GM21390 (cell line): ENCODE measurements at regions not wholly inside any gene's neighbourhood (a gene's known extent, or its start where the extent isn't known, plus 50 kb on each side); places are given as distances from the start of the nearest gene placed in this dataset.

ENCODE experiments used
- ATAC-seq: cut with Tn5 transposase; IDR thresholded peaks from one replicate; pipeline ENCODE4 v1.9.1; 2021; ENCODE audit not compliant: unreplicated experiment

GRCh38 chr2:217749008-217749407, 253.8 kb downstream of the TNS1 start:
- ATAC-seq = no peak

- no peak for ATAC-seq
Measured at GRCh38 chr2:217746808-217747207, 256.0 kb downstream of the TNS1 start.

DNA sequence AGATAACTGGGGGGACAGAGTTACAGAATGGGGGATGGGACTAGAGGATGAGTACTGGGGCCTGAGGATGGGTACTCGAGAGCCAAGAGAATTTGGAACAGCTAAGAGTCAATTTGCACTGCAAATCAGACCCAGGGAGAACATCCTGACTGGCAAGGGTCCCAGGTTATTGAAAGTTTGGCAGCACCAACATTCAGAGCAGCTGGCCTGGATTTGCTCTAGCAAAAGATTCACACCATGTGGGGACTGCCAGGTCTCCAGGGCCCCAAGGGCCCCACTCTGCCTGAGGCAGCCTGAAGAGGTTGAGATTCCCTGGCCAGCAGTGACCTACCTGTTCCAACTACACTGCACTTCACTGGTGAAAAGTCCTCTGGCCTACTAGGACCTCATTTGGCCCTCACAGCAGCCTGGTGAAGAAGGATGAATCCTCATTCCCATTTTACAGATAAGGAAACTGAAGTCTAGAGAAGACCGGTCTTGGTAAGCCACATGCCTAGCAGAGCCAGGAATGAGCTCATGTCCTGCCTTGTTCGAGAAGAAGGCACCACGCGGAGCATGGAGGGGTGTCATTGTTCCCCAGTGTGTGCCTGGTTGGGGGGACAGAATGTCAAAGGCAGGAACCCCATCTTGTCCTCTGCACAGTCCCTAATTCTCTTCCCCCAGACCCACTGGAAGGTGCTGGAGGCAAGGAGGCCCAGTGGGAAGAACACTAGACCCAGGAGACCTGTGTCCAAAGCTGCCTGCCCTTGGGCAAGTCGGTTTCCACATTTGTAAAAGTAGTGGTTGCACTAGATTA, 258.6 kb downstream of the TNS1 start:
- no peak for ATAC-seq

DNA sequence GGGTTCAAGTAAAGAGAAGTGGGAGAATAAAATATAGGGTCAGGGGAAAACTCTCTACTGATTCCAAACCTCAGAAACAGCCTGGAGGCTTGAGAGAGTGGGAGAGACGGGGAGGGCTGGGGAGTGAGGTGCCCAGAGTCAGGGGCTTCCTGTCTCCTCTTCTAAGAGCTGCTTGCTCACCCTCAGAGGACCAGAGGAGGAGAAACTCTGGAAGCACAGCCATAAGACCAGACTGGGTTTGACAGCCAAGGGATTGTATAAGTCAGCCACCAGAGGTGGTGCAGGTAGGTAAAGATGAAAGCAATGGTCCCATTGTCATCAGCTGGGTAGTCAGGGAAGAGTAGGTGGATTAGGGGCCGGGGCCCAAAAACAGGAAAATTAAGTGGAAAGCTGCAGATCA, 259.4 kb downstream of the TNS1 start:
- no peak for ATAC-seq

GRCh38 chr2:217742841-217743240, 260.0 kb downstream of the TNS1 start:
- no peak for ATAC-seq

DNA sequence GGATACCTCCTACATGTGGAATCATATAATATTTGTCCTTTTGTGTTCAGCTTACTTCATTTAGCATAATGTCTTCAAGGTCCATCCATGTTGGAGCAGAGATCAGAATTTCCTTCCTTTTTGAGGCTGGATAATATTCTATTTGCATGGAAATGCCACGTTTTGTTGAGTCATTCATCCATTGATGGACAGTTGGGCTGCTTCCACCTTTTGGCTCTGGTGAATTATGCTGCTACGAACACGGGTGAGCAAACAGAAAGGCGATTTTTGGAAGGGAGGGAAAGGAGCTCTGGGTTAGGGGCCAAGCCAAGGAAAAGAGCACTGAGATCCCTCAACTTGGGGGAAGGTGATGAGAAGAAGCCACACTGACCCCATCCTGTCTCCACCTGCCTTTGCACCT, 260.5 kb downstream of the TNS1 start:
- no peak for ATAC-seq

GRCh38 chr2:217741381-217741955, 261.3 kb downstream of the TNS1 start:
- ATAC-seq = no peak

GRCh38 chr2:217740756-217741155, 262.0 kb downstream of the TNS1 start:
- no peak for ATAC-seq

DNA sequence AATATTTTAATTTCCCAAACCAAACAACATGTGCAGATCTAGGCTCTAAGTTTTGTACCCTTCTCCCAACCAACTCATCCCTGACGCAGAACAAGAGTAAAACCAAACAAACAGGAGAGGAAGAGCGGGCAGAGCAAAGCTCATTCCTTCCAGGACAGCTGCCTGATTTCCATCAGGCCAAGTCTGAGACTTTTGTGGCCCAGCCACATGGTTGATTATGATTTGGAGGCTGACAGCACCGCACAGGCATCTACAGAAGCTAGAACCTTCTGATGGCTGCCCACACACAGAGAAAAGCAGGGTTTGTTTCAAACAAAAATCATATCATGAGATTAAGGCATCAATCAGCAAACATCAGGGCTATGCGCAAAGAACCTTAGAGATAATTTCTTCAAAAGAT, 262.6 kb downstream of the TNS1 start:
- no peak for ATAC-seq

DNA sequence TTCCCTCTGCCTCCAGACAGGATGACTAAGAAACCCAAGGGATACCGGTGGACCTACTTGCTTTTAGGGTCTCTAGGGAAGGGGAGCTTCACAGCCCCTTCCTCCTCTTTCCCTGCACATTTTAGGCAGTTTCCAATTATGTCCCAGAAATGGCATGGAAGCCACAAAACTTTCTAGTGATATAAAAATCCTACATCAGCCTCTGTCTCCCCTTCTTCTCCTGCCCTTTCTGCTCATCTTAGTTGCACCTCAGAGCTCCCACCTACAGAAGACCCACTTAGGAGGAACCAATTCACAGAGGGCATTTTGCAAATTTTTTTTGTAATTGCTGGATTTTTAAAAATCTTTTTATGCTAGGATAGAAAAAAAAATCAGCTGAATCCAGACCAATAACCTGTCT, 263.1 kb downstream of the TNS1 start:
- no peak for ATAC-seq

DNA sequence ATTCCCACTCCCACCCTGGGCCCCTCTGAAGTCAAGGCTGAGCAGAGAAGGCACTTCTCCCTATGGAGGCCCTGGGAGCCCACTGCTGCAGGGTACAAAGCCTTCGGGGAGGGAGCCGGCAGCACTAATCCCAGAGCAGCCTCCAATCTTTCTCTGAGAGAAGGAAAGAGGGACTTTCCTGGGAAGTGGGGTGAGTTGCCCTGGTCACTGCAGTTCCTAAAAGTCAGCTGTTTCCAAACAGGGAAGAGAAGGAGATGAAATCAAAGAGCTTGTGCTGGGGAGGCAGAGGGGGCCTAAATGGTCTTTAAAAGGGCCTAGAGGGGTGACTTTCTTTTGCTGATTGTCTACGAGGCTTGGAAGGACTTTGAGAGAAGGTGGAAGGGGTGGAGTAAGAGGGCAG, 264.7 kb downstream of the TNS1 start:
- no peak for ATAC-seq

DNA sequence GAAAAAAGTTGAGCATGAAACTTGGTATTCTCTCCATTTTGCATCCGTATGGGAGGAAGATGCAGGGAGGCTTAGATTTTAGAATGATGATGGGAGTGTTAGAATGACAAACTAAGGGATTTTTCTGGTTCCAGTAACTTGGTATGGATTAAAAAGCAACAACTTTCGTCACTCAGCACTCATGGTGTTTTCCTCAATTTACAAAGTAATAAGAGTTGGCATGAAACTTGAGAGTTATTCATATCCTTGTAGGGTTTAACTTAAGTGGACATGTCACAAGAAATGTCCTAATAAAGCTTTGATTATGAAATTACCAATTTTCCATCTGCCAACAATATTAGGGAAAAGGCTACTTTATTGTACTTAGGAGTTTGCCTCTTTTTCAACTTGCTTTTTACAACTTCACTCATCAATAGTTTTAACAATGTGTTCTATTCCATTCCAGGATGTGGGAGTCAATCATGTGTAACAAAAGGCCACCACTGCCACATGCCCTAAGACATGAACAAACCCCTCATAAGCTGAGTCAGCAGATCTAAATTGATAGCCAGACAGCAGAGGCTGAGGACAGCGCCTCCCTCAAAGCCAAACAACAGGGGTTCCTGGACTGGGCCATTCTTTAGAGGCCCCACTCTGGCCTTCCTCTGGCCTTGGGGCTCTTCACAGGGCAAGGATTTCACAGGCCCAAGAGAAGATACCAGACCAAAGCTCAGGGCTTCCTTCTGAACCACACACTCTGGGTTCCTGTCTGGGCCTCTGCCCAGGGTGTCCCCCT, 265.8 kb downstream of the TNS1 start:
- ATAC-seq = no peak

GRCh38 chr2:217735899-217736298, 266.9 kb downstream of the TNS1 start:
- no peak for ATAC-seq

DNA sequence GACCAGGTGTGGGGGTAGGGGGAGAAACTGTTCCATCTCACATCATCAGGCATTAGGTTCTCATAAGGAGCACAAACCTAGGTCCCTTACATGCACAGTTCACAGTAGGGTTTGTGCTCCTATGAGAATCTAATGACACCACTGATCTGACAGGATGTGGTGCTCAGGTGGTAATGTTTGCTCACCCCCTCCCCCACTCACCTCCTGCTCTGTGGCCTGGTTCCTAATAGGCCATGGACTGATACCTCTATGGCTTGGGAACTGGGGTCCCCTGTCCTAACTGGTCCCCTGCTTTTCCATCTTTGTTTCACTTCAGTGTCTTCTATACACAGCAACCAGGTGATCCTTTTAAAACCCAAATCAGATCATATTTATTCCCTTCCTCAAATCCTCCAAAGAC, 267.8 kb downstream of the TNS1 start:
- ATAC-seq = no peak

DNA sequence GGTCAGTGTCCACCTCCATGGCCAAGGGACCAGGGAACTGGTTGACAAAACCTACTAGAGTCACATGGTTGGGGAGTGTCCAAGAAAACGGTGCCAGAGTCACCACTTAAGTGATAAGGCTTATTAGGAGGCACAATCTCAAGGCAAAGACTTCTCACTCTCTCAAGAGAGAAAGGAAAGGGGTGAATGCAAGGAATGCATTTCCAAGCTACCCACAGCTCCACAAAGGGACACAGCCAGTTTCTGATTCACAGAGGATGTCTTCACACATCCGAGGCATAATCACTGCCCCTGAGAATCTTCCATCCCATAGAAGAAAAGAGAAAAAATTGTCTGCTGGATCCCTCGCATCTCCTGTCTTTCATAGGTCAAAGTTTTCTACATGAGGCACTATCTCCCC, 269.3 kb downstream of the TNS1 start:
- no peak for ATAC-seq

- no peak for ATAC-seq
Measured at GRCh38 chr2:217732992-217733391, 269.8 kb downstream of the TNS1 start.

- ATAC-seq = no peak
Measured at GRCh38 chr2:217731805-217732204, 271.0 kb downstream of the TNS1 start.

- no peak for ATAC-seq
Measured at GRCh38 chr2:217729421-217730053, 273.3 kb downstream of the TNS1 start.

DNA sequence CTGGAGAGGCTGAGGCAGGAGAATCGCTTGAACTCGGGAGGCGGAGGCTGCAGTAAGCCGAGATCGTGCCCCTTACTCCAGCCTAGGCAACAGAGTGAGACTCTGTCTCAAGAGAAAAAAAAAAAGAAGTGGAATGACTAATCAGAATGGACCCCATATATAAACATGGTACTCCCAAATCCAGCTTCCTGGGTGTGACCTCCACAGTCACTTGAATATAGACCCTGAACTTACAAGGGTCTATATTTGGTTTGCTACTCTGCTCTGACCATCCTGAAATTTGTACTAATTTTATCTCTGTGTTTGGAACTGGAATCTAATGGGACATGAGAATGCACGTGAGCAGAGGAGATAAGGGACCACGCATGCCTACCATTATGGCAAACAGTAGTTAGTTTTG, 275.0 kb downstream of the TNS1 start:
- no peak for ATAC-seq

GRCh38 chr2:217725409-217725808, 277.4 kb downstream of the TNS1 start:
- no peak for ATAC-seq

DNA sequence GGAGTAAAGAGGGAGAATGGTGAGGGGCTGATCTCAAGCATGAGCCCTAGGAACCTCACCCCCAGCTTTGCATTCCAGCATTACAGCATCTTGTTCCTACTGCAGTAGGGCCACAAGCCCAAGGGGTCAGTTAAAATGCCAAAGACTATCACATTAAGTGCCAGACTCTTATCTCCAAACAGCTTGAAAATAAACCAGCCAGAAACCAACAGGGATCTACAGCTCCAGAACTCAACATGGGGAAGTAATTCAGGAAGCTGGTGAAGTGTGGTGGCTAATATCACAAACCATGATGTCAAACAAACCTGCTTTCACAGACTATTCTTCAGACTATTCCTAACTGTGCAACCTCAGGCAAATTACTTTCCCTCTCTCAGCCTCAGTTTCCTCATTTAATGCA, 278.3 kb downstream of the TNS1 start:
- no peak for ATAC-seq

DNA sequence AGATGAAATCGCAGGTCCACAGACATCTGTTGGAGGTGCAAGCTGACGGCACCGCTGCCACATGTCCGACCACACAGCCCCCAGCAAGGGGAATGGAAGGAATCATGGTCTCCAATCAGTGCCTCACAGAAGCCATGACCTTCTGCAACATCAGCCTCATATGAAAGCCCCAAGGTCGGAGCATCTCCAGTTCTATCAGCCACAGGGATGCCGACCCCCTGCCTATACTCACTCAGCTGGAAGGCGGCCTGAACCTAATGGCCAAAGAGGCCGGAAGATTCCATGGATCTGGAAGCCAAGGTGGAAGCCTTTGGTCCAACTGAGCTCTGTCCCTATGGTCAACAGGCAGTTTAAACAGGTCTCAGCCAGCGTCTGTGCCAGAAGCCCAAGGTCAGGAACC, 278.8 kb downstream of the TNS1 start:
- ATAC-seq = no peak
